ENCODE measurements at regions not wholly inside any gene's neighbourhood (a gene's known extent, or its start where the extent isn't known, plus 50 kb on each side); places are given as distances from the start of the nearest gene placed in this dataset.
"Not testable (repeated sequence)": the region's sequence is repeated elsewhere in the genome, so short reads cannot be mapped to it uniquely, and the experiment has no call there.

GRCh38 chr15:30688684-30689083 is 62.8 kb downstream of the ARHGAP11B start:
- not testable (repeated sequence) for DNase-seq (ENCODE audit: low read depth in 2 of 3, low spot score in 2 of 3)

- not testable (repeated sequence) for DNase-seq (ENCODE audit: low read depth in 2 of 3, low spot score in 2 of 3)
Observed at GRCh38 chr15:30690153-30690552, 64.2 kb downstream of the ARHGAP11B start.

GRCh38 chr15:30695811-30696210 is 69.9 kb downstream of the ARHGAP11B start:
- DNase-seq (ENCODE audit: low read depth in 2 of 3, low spot score in 2 of 3) = not testable (repeated sequence)

- not testable (repeated sequence) for DNase-seq (ENCODE audit: low read depth in 2 of 3, low spot score in 2 of 3)
Observed at GRCh38 chr15:30696439-30697314, 70.7 kb downstream of the ARHGAP11B start.

- DNase-seq (ENCODE audit: low read depth in 2 of 3, low spot score in 2 of 3) = not testable (repeated sequence)
Observed at GRCh38 chr15:30697315-30697685, 71.4 kb downstream of the ARHGAP11B start.

GRCh38 chr15:30700006-30700597 is 74.2 kb downstream of the ARHGAP11B start:
- DNase-seq (ENCODE audit: low read depth in 2 of 3, low spot score in 2 of 3) = not testable (repeated sequence)

- DNase-seq (ENCODE audit: low read depth in 2 of 3, low spot score in 2 of 3) = not testable (repeated sequence)
Observed at GRCh38 chr15:30707976-30708685, 82.2 kb downstream of the ARHGAP11B start.

- not testable (repeated sequence) for DNase-seq (ENCODE audit: low read depth in 2 of 3, low spot score in 2 of 3)
Observed at GRCh38 chr15:30708809-30709208, 82.9 kb downstream of the ARHGAP11B start.

- not testable (repeated sequence) for DNase-seq (ENCODE audit: low read depth in 2 of 3, low spot score in 2 of 3)
Observed at GRCh38 chr15:30718038-30718643, 92.2 kb downstream of the ARHGAP11B start.

GRCh38 chr15:30719363-30719762 is 93.4 kb downstream of the ARHGAP11B start:
- DNase-seq (ENCODE audit: low read depth in 2 of 3, low spot score in 2 of 3) = not testable (repeated sequence)

- not testable (repeated sequence) for DNase-seq (ENCODE audit: low read depth in 2 of 3, low spot score in 2 of 3)
Observed at GRCh38 chr15:30720825-30721224, 94.9 kb downstream of the ARHGAP11B start.

- DNase-seq (ENCODE audit: low read depth in 2 of 3, low spot score in 2 of 3) = not testable (repeated sequence)
Observed at GRCh38 chr15:30721529-30721928, 95.6 kb downstream of the ARHGAP11B start.

- DNase-seq (ENCODE audit: low read depth in 2 of 3, low spot score in 2 of 3) = not testable (repeated sequence)
Observed at GRCh38 chr15:30723540-30724175, 97.7 kb downstream of the ARHGAP11B start.

- DNase-seq (ENCODE audit: low read depth in 2 of 3, low spot score in 2 of 3) = not testable (repeated sequence)
Observed at GRCh38 chr15:30729880-30730590, 104.1 kb downstream of the ARHGAP11B start.

- not testable (repeated sequence) for DNase-seq (ENCODE audit: low read depth in 2 of 3, low spot score in 2 of 3)
Observed at GRCh38 chr15:30730633-30731032, 104.7 kb downstream of the ARHGAP11B start.

GRCh38 chr15:30732100-30732499 is 106.2 kb downstream of the ARHGAP11B start:
- DNase-seq (ENCODE audit: low read depth in 2 of 3, low spot score in 2 of 3) = not testable (repeated sequence)

GRCh38 chr15:30735884-30736564 is 110.1 kb downstream of the ARHGAP11B start:
- DNase-seq (ENCODE audit: low read depth in 2 of 3, low spot score in 2 of 3) = not testable (repeated sequence)

- not testable (repeated sequence) for DNase-seq (ENCODE audit: low read depth in 2 of 3, low spot score in 2 of 3)
Observed at GRCh38 chr15:30742796-30743195, 116.9 kb downstream of the ARHGAP11B start.

GRCh38 chr15:30749048-30749447 is 123.1 kb downstream of the ARHGAP11B start:
- DNase-seq (ENCODE audit: low read depth in 2 of 3, low spot score in 2 of 3) = not testable (repeated sequence)
